SKM-1 (cell line): ENCODE measurements at regions not wholly inside any gene's neighbourhood (a gene's known extent, or its start where the extent isn't known, plus 50 kb on each side); places are given as distances from the start of the nearest gene placed in this dataset.
"Not testable (repeated sequence)": the region's sequence is repeated elsewhere in the genome, so short reads cannot be mapped to it uniquely, and the experiment has no call there.

Source experiments
- DNase-seq: peaks from one replicate; lab custom pipeline; 2025; ENCODE audit not compliant: unreplicated experiment; lab: John Stamatoyannopoulos, UW

DNA sequence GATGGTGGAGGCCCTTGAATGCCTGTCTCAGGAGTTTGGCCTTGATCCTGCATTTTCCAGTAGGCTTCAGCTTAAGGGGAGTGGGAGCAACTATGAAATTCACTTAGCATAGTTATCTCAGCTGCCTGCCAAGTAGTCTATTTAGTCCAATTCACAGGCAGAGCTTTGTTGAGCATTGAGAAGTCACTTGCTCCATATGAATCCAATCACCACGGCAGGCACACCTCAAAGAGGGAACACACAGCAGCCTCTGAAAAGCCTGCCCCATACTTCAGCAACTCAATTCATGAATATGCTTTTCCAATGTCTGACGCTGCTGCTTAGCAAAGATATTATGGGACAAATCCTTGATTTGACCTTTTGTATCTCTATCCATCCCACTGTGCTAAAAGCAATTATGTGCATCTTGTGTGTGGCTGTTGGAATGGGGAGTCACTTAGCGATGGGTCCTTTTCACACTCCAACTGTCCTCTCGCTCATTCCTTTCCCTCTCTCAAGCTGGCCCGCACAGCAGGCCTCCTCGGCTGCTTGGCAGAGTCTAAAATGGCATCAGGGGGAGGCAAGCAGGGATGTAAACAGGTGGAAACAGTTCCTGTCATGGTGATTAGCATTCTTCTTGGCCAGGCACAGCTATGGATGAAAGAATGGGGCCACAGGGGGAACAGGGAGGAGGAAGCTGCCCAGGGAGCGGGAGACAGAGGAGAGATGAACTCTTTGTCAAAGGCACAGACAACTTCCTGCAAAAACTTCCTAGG lies 56.0 kb upstream of the LRPPRC start:
- DNase-seq, result no peak

GRCh38 chr2:44052584-44052983 lies 56.8 kb upstream of the LRPPRC start:
- DNase-seq, result no peak

DNA sequence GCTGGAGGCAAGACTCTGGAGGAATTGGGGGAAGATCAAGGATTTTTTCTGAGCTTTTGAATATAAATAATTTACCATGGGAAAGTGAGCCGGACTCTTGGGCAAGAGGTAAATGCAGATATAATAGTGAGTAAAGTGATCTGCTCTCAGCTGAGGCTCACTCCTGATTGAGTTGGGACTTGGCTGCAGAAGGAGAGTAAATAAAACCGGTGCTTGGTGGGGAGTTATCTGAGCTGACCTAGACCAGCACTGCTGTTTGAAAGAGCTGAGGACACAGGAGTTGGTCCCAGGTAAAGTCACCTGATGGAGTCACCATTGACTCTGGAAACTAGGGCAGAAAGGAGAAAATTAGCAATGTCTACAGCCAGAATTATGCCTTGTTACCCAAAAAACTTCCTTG lies 57.3 kb upstream of the LRPPRC start:
- DNase-seq, result no peak

GRCh38 chr2:44053456-44053855 lies 57.7 kb upstream of the LRPPRC start:
- DNase-seq, result no peak

DNA sequence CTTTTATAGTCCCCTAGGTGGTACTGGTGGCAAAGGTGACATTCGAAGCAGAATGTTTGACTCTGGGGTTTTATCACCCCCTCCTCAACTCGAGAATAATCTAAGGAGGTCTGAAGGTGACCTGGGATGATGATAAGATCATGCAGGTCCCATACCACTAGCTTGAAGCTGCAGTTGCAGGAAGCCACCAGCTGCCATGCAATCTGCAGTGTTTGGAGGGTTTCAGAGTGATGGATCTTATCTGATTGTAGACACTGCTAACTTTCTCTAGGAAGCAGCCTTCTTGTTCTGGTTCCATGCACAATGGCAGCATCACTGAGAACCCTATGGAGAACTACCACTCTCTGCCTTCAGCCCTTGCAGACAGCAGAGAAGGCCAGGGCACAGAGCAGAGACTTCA lies 59.4 kb upstream of the LRPPRC start:
- DNase-seq, result no peak

- no peak for DNase-seq
Measured at GRCh38 chr2:44055664-44056063, 59.9 kb upstream of the LRPPRC start.

GRCh38 chr2:44056947-44057346 lies 61.2 kb upstream of the LRPPRC start:
- DNase-seq, result no peak

- not testable (repeated sequence) for DNase-seq
Measured at GRCh38 chr2:44060286-44060685, 64.5 kb upstream of the LRPPRC start.

DNA sequence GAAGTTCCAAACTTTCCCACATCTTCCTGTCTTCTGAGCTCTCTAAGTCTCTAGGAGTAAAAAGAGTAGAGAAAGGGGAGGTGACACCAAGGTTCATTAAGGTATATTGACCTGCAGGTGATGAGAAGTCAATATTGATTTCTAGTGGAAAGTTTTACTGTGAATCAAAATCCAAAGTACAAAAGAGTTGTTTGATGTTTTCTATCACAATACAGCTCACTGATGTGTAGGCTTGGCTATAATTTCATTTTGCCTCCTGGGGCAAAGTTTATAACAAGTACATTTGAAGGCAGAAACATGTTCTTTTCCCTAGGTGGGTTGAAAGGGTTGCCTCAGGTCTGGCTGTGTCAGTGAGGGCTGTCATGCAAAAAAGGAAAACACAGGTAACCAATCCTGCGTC lies 65.2 kb upstream of the LRPPRC start:
- no peak for DNase-seq

- no peak for DNase-seq
Measured at GRCh38 chr2:44061469-44061868, 65.7 kb upstream of the LRPPRC start.

DNA sequence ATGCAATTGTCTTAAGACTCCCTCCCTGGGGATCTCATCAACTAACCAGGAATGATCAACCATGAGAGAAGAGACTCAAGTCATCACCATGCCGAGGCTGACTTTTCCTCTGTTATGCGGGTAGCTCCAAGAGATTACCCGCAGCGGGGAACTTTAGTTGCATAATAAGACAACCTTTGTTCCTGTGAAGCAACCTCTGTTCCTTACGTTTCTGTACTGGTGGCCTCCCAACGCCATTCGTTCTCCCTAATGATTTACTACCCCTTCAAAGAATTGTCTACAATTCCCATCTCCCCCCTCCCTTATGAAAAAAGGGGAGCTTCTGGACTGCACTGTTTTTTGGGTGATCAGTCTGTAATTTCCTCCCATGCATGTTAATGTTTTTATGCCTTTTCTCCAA lies 66.1 kb upstream of the LRPPRC start:
- DNase-seq, result no peak

DNA sequence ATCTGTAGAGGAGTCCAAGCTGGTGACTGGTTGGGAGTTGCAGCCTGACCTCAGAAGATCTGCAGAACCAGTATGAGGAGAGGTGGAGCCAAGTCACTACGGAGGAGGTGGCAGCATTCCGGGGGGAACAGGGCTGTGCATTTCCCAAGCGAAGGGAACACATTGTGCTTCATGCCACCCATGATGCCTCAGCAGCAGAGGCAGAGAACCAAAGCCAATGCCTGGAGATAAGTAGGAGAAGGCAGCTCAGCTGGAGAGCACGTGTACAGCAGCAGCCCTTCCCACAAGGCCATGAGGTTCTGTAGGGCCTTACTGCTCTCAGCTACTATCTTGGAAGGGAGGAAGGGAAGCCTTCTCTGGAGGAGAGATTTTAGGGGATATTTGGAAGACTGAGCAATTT lies 67.2 kb upstream of the LRPPRC start:
- DNase-seq, result no peak

DNA sequence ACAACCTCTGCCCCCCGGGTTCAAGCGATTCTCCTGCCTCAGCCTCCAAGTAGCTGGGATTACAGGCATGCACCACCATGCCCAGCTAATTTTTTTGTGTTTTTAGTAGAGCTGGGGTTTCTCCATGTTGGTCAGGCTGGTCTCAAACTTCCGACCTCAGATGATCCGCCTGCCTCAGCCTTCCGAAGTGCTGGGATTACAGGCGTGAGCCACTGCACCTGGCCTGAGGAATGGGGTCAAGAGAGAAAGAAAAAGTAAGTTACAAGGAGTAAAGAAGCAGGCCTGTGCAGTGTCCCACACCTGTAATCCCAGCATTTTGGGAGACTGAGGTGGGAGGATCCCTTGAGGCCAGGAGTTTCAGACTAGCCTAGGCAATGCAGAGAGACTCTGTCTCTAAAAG lies 68.5 kb upstream of the LRPPRC start:
- DNase-seq, result not testable (repeated sequence)

- DNase-seq, result not testable (repeated sequence)
Measured at GRCh38 chr2:44067012-44067790, 71.4 kb upstream of the LRPPRC start.

GRCh38 chr2:44067791-44068181 lies 72.0 kb upstream of the LRPPRC start:
- DNase-seq, result not testable (repeated sequence)

DNA sequence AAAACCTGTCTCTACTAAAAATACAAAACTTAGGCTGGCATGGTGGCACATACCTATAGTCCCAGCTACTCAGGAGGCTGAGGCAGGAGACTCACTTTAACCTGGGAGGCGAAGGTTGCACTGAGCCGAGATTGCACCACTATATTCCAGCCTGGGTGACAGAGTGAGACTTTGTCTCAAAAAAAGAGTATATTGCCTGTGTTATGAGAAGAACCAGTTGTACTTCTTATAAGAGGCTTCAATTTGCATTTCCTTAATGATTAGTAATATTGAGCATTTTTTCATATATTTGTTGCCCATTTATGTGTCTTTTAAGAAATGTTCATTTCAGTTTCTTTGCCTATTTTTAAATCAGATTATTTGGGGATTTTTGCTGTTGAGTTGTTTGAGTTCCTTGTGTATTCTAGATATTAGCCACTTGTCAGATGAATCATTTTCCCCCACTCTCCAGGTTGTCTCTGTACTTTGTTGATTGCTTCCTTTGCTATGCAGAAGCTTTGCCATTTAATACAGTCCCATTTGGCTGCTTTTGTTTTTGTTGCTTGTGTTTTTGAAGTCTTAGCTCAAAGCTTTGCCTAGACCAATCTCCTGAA lies 75.8 kb upstream of the LRPPRC start:
- no peak for DNase-seq

- DNase-seq, result not testable (repeated sequence)
Measured at GRCh38 chr2:44073667-44074066, 77.9 kb upstream of the LRPPRC start.

DNA sequence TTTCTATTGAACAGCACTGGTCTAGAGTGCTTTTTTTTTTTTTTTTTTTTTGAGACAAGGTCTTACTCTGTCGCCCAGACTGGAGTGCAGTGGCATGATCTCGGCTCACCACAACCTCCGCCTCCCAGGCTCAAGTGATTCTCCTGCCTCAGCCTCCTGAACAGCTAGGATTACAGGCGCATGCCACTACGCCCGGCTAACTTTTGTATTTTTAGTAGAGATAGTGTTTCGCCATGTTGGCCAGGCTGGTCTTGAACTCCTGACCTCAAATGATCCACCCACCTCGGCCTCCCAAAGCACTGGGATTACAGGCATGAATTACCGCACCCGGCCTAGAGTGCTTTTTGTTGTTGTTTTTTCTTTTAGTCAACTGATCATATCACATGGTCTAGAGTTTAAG lies 79.0 kb upstream of the LRPPRC start:
- not testable (repeated sequence) for DNase-seq

GRCh38 chr2:44075541-44075940 lies 79.8 kb upstream of the LRPPRC start:
- no peak for DNase-seq

DNA sequence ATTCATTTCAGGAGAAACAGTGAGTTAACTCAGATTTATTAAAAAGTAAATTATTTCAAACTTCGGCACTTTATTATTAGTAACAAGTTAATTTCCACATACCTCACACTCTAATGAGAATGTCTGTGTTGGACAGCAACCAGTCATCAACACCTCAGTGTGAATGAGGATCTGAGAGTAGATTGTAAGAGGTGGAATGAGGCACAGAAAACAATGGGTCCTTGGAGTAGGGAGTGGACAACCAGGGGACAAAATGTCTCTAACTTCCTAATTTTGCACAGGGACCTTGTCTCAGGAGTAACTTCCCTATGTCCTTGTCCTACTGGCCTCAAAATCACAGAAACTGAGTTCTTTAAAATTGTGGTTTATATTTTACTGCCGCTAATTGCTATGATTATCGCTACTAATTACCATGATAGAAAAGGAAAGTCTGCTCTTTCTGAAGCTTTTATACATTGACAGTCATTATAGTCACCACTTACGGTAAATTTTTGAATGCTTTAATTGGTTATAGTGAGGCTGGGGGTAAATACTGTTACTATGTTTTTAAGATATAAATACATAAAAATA lies 82.2 kb upstream of the LRPPRC start:
- DNase-seq, result no peak

- DNase-seq, result no peak
Measured at GRCh38 chr2:44079686-44080085, 83.9 kb upstream of the LRPPRC start.

- no peak for DNase-seq
Measured at GRCh38 chr2:44083054-44083453, 85.6 kb upstream of the PPM1B start.
